ENCODE measurements at regions not wholly inside any gene's neighbourhood (a gene's known extent, or its start where the extent isn't known, plus 50 kb on each side); places are given as distances from the start of the nearest gene placed in this dataset.

DNA sequence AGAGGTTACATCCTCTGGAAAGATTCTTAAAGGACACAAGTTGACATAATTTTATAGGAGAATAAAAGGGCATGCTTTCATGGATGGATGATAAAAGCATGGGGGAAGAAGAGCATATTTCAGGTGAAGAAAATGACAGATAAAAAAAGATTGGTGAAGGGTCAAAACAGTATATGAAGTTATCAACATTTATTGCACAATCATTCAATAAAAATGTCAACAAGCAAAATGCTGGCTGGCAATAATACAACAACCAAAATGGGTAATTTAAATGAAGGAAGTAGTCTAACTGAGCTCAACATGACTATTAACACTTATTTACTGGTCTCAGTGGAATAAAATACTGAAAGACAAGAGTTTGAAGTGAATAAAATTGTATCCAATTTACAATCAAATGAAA is 696.7 kb downstream of the SQOR start:
- TF ChIP-seq MAX (IDR thresholded peaks at IDR 0.05) (no peak), CEBPB (IDR thresholded peaks at IDR 0.05) (no peak), EGR1 (IDR thresholded peaks at IDR 0.05) (no peak)
